Left ventricle myocardium inferior (tissue), 1 donor: ENCODE measurements at regions not wholly inside any gene's neighbourhood (a gene's known extent, or its start where the extent isn't known, plus 50 kb on each side); places are given as distances from the start of the nearest gene placed in this dataset.
"Not testable (repeated sequence)": the region's sequence is repeated elsewhere in the genome, so short reads cannot be mapped to it uniquely, and the experiment has no call there.

Experiments used
- DNase-seq: peaks from one replicate; pipeline ENCODE4 v3.0.0-alpha.2; 2020
- H3K27ac ChIP-seq: fragments of 200-600 bp; replicated peaks from 2 replicates; pipeline ENCODE4 v1.8.0; 2021
- H3K27me3 ChIP-seq: fragments of 200-600 bp; 2 replicates; pipeline ENCODE4 v1.8.0; 2021; ENCODE audit warnings: low read depth
- H3K36me3 ChIP-seq: fragments of 200-600 bp; 2 replicates; pipeline ENCODE4 v1.8.0; 2021
- H3K4me1 ChIP-seq: fragments of 200-600 bp; 2 replicates; pipeline ENCODE4 v1.8.0; 2021
- H3K4me3 ChIP-seq: fragments of 200-600 bp; 2 replicates; pipeline ENCODE4 v1.8.0; 2021; ENCODE audit warnings: mild to moderate bottlenecking, moderate library complexity
- H3K9me3 ChIP-seq: fragments of 200-600 bp; replicated peaks from 2 replicates; pipeline ENCODE4 v1.8.0; 2021
- CTCF ChIP-seq: fragments of 200-600 bp; IDR thresholded peaks from 2 replicates; pipeline ENCODE4 v1.8.0; 2021; ENCODE audit warnings: antibody characterized with exemption, mild to moderate bottlenecking, borderline replicate concordance
- intact Hi-C: fragments of 100-400 bp; cut with micrococcal nuclease; formaldehyde crosslinking; loops from one replicate; pipeline ENCODE4 v1.11.0; 2022
- donor health status: DM: no; HTN: yes; CAD: no; lungs with severe emphysema.

GRCh38 chr12:92382383-92382878, 236.8 kb upstream of the BTG1 start:
- no peak for TF ChIP-seq CTCF
- no peak overlapping the region for H3K4me3 ChIP-seq
- DNase-seq = no peak
- no peaks in the 10 kb centered on the region for H3K27me3 ChIP-seq
- intact Hi-C loops = no loop called here
- no peaks in the 10 kb centered on the region for H3K4me1 ChIP-seq
- no peaks in the 10 kb centered on the region for H3K36me3 ChIP-seq
- no peak overlapping the region for H3K27ac ChIP-seq
- peaks cover 16% of the 10 kb centered on the region for H3K9me3 ChIP-seq

GRCh38 chr12:92381856-92382255, 236.2 kb upstream of the BTG1 start:
- no peak overlapping the region for H3K27ac ChIP-seq
- intact Hi-C loops = no loop called here
- no peaks in the 10 kb centered on the region for H3K27me3 ChIP-seq
- no peak overlapping the region for H3K4me3 ChIP-seq
- no peak for TF ChIP-seq CTCF
- peaks cover 10% of the 10 kb centered on the region for H3K9me3 ChIP-seq
- H3K36me3 ChIP-seq = no peaks in the 10 kb centered on the region
- DNase-seq = no peak
- H3K4me1 ChIP-seq = no peaks in the 10 kb centered on the region

- Histone ChIP-seq H3K4me1 (no peaks in the 10 kb centered on the region), H3K9me3 (no peaks in the 10 kb centered on the region), H3K36me3 (no peaks in the 10 kb centered on the region), H3K27me3 (no peaks in the 10 kb centered on the region), H3K27ac (no peak overlapping the region), H3K4me3 (no peak overlapping the region)
- DNase-seq = no peak
- intact Hi-C loops = no loop called here
- no peak for TF ChIP-seq CTCF
These were observed 233.2 kb upstream of the BTG1 start for GRCh38 chr12:92378682-92379479.

- H3K9me3 ChIP-seq, DNase-seq, H3K27me3 ChIP-seq, H3K36me3 ChIP-seq, H3K4me3 ChIP-seq, intact Hi-C loops, H3K4me1 ChIP-seq, H3K27ac ChIP-seq: not testable (repeated sequence)
These were observed 229.9 kb upstream of the BTG1 start for GRCh38 chr12:92375504-92375903.

GRCh38 chr12:92370828-92371227, 225.2 kb upstream of the BTG1 start:
- intact Hi-C loops = no loop called here
- no peak overlapping the region for H3K4me3 ChIP-seq
- no peak for DNase-seq
- no peaks in the 10 kb centered on the region for H3K27me3 ChIP-seq
- no peaks in the 10 kb centered on the region for H3K36me3 ChIP-seq
- no peaks in the 10 kb centered on the region for H3K9me3 ChIP-seq
- no peak for TF ChIP-seq CTCF
- no peaks in the 10 kb centered on the region for H3K4me1 ChIP-seq
- no peak overlapping the region for H3K27ac ChIP-seq

GRCh38 chr12:92369636-92370035, 224.0 kb upstream of the BTG1 start:
- intact Hi-C loops = no loop called here
- H3K27ac ChIP-seq = no peak overlapping the region
- H3K9me3 ChIP-seq = no peaks in the 10 kb centered on the region
- H3K4me1 ChIP-seq = peaks cover under 1% of the 10 kb centered on the region
- no peak for DNase-seq
- H3K4me3 ChIP-seq = no peak overlapping the region
- TF ChIP-seq CTCF = no peak
- no peaks in the 10 kb centered on the region for H3K27me3 ChIP-seq
- H3K36me3 ChIP-seq = no peaks in the 10 kb centered on the region
